Lower leg skin (tissue), 3 donors: ENCODE measurements at regions not wholly inside any gene's neighbourhood (a gene's known extent, or its start where the extent isn't known, plus 50 kb on each side); places are given as distances from the start of the nearest gene placed in this dataset.

Experiments used
- POLR2A ChIP-seq, 2 donors: fragments of 450-650 bp; IDR thresholded peaks; one replicate each; pipeline ENCODE4 v1.6.1; 2016 to 2017; ENCODE audit warnings: antibody characterized with exemption in 2 of 2, mild to moderate bottlenecking in 1 of 2, moderate library complexity in 1 of 2
- TF ChIP-seq, protein P1 (sequence below), 3 donors: fragments of 450-650 bp; IDR thresholded peaks; one replicate each; pipeline ENCODE4 v1.5.1; 2016; ENCODE audit warnings: antibody characterized with exemption in 3 of 3, mild to moderate bottlenecking in 3 of 3, moderate library complexity in 2 of 3

DNA sequence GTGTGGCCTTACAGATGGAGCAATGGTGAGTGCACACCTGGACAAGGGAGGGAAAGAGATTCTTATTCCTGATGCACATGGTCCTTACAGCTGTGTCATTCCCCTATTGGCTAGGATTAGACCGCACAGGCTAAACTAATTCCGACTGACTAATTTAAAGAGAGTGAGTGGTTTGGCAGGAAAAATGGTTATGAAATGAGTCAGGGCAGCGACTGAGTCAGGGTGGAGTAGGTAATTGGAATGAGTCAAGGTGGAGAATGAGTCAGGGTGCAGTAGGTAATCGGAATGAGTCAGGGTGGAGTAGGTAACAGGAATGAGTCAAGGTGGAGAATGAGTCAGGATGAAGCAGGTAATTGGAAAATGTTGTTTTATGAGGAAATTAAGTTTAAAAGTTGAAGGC, 1353.7 kb upstream of the LRRTM1 start:
- no peak for TF ChIP-seq POLR2A (IDR thresholded peaks at IDR 0.05)
- TF ChIP-seq, protein P1, sequence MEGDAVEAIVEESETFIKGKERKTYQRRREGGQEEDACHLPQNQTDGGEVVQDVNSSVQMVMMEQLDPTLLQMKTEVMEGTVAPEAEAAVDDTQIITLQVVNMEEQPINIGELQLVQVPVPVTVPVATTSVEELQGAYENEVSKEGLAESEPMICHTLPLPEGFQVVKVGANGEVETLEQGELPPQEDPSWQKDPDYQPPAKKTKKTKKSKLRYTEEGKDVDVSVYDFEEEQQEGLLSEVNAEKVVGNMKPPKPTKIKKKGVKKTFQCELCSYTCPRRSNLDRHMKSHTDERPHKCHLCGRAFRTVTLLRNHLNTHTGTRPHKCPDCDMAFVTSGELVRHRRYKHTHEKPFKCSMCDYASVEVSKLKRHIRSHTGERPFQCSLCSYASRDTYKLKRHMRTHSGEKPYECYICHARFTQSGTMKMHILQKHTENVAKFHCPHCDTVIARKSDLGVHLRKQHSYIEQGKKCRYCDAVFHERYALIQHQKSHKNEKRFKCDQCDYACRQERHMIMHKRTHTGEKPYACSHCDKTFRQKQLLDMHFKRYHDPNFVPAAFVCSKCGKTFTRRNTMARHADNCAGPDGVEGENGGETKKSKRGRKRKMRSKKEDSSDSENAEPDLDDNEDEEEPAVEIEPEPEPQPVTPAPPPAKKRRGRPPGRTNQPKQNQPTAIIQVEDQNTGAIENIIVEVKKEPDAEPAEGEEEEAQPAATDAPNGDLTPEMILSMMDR (IDR thresholded peaks at IDR 0.05), result no peak
